Smooth muscle cell of the brain vasculature (primary cell): ENCODE measurements at regions not wholly inside any gene's neighbourhood (a gene's known extent, or its start where the extent isn't known, plus 50 kb on each side); places are given as distances from the start of the nearest gene placed in this dataset.
A peak's percentile ranks its signal among the peaks of the same experiment; 100 is the strongest.
"Not testable (repeated sequence)": the region's sequence is repeated elsewhere in the genome, so short reads cannot be mapped to it uniquely, and the experiment has no call there.

Source experiments
- DNase-seq: peaks from one replicate; pipeline ENCODE4 v3.0.0-alpha.2; 2012; ENCODE audit warnings: low read depth, low spot score

GRCh38 chr2:120625865-120626560, 109.7 kb upstream of the GLI2 start:
- no peak for DNase-seq

GRCh38 chr2:120626566-120626965, 109.1 kb upstream of the GLI2 start:
- DNase-seq = no peak

- DNase-seq = no peak
These were observed 107.4 kb upstream of the GLI2 start for GRCh38 chr2:120628248-120628647.

GRCh38 chr2:120629241-120629895, 106.3 kb upstream of the GLI2 start:
- no peak for DNase-seq

GRCh38 chr2:120630031-120630701, 105.5 kb upstream of the GLI2 start:
- DNase-seq = no peak

GRCh38 chr2:120631236-120631635, 104.4 kb upstream of the GLI2 start:
- DNase-seq = no peak

- DNase-seq = no peak
These were observed 103.9 kb upstream of the GLI2 start for GRCh38 chr2:120631724-120632123.

- DNase-seq = no peak
These were observed 102.6 kb upstream of the GLI2 start for GRCh38 chr2:120632796-120633646.

GRCh38 chr2:120634533-120634932, 101.1 kb upstream of the GLI2 start:
- DNase-seq = no peak

GRCh38 chr2:120635146-120635545, 100.5 kb upstream of the GLI2 start:
- no peak for DNase-seq

- DNase-seq = no peak
These were observed 97.8 kb upstream of the GLI2 start for GRCh38 chr2:120637847-120638246.

- DNase-seq = no peak
These were observed 97.2 kb upstream of the GLI2 start for GRCh38 chr2:120638450-120638849.

- peak; percentile 21 for DNase-seq
These were observed 94.3 kb upstream of the GLI2 start for GRCh38 chr2:120641366-120641771.

- DNase-seq = no peak
These were observed 93.0 kb upstream of the GLI2 start for GRCh38 chr2:120642646-120643045.

GRCh38 chr2:120646994-120647393, 88.7 kb upstream of the GLI2 start:
- no peak for DNase-seq

- DNase-seq = no peak
These were observed 88.2 kb upstream of the GLI2 start for GRCh38 chr2:120647487-120647886.

- not testable (repeated sequence) for DNase-seq
These were observed 86.3 kb upstream of the GLI2 start for GRCh38 chr2:120649381-120649780.

GRCh38 chr2:120650022-120650644, 85.5 kb upstream of the GLI2 start:
- no peak for DNase-seq

- no peak for DNase-seq
These were observed 83.8 kb upstream of the GLI2 start for GRCh38 chr2:120651818-120652217.

GRCh38 chr2:120653046-120653445, 82.6 kb upstream of the GLI2 start:
- no peak for DNase-seq

- DNase-seq = no peak
These were observed 81.8 kb upstream of the GLI2 start for GRCh38 chr2:120653871-120654270.
